ENCODE measurements at regions not wholly inside any gene's neighbourhood (a gene's known extent, or its start where the extent isn't known, plus 50 kb on each side); places are given as distances from the start of the nearest gene placed in this dataset.

DNA sequence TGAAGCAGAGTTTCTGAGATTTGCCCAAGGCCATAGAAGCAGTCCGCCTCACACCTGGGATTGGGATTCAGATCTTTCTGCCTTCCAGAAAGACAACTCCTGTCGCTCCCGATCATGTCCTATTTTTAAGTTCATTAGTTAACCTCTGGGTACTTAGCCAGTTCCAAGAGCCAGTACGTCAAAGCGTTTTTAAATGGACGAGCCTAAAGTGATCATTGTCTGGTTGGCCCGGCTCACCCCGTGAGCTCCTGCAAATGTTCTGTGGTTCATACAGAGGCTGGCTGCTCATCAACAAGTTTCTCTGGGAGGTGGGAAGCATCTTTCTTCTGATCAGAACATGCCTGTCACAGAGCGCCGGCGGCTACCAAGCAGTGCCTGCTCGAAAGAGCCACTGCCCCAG is 554.5 kb upstream of the WWC1 start:
- TF ChIP-seq EZH2 (IDR thresholded peaks at IDR 0.05; ENCODE audit: borderline replicate concordance, insufficient read depth, low read length, poor library complexity, severe bottlenecking), result no peak
- no peak for TF ChIP-seq RAD21 (conservative IDR thresholded peaks at IDR 0.05)
- TF ChIP-seq, protein P1, sequence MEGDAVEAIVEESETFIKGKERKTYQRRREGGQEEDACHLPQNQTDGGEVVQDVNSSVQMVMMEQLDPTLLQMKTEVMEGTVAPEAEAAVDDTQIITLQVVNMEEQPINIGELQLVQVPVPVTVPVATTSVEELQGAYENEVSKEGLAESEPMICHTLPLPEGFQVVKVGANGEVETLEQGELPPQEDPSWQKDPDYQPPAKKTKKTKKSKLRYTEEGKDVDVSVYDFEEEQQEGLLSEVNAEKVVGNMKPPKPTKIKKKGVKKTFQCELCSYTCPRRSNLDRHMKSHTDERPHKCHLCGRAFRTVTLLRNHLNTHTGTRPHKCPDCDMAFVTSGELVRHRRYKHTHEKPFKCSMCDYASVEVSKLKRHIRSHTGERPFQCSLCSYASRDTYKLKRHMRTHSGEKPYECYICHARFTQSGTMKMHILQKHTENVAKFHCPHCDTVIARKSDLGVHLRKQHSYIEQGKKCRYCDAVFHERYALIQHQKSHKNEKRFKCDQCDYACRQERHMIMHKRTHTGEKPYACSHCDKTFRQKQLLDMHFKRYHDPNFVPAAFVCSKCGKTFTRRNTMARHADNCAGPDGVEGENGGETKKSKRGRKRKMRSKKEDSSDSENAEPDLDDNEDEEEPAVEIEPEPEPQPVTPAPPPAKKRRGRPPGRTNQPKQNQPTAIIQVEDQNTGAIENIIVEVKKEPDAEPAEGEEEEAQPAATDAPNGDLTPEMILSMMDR (IDR thresholded peaks at IDR 0.05; ENCODE audit: poor library complexity, severe bottlenecking), result no peak
- TF ChIP-seq MXI1 (conservative IDR thresholded peaks at IDR 0.05; ENCODE audit: poor library complexity, severe bottlenecking), result no peak
- no peak for TF ChIP-seq TAF1 (IDR thresholded peaks at IDR 0.05; ENCODE audit: low read depth)
- no peak for TF ChIP-seq POLR2AphosphoS5 (IDR thresholded peaks at IDR 0.05)
- no peak overlapping the region for H3K4me2 ChIP-seq (ENCODE audit: low read length)
- H2AFZ ChIP-seq (ENCODE audit: low read depth, low read length), result no peak overlapping the region
- H3K9ac ChIP-seq (ENCODE audit: low read length), result no peak overlapping the region
- no peaks in the 10 kb centered on the region for H3K27me3 ChIP-seq (ENCODE audit: insufficient read depth, low read depth, low read length)
- no peaks in the 10 kb centered on the region for H3K36me3 ChIP-seq (ENCODE audit: insufficient read depth, low read length)
- H3K79me2 ChIP-seq (replicated peaks; ENCODE audit: insufficient read depth, low read length), result no peaks in the 10 kb centered on the region
- no peaks in the 10 kb centered on the region for H3K9me2 ChIP-seq (ENCODE audit: insufficient read depth, low read length)
- H3K4me3 ChIP-seq (ENCODE audit: low read length), result no peak overlapping the region
- H3K27ac ChIP-seq (ENCODE audit: low read length), result no peak overlapping the region
- no peaks in the 10 kb centered on the region for H3K9me3 ChIP-seq (ENCODE audit: low read length)
- no peaks in the 10 kb centered on the region for H4K20me1 ChIP-seq (ENCODE audit: insufficient read depth)
- H3F3A ChIP-seq (ENCODE audit: insufficient read depth, low read length, poor library complexity, severe bottlenecking), result no peaks in the 10 kb centered on the region

DNA sequence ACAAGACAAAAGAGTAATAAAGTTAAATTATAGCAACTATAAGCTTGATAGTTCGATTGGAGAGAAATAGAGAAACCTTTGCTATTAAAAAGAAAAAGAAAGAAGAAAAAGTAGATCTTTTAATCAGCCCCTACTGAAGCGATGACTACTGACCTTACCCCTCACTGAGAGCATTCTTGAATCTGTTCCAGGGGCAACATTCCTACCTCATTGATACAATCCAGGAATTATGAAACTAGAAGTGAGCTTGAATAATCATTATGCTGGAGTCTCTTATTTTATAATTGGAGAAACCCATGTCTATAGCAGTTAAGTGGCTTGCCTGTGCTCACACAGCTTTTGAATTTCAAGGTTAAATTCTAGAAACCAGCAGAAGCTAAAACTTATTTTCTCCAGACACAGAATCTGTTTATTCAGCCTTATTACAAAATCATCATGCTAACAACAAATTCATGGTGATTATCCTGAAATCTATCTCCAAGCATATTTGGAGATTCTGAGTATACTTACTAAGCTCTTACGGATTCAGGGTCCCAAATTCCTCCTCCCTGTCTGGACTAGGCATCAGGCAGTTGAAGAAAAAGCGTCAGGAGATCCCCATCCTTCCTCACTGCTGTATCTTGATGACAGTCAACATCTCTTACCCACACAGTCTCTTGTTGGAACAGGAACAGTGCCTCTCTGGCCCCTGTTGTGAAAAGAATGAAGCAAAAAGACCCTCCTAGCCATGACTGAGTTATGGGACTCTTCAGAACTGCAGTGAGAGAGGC is 547.6 kb upstream of the WWC1 start:
- Histone ChIP-seq H3K27me3 (ENCODE audit: insufficient read depth, low read depth, low read length) (no peaks in the 10 kb centered on the region), H3F3A (ENCODE audit: insufficient read depth, low read length, poor library complexity, severe bottlenecking) (no peaks in the 10 kb centered on the region), H3K9ac (ENCODE audit: low read length) (no peak overlapping the region), H3K4me2 (ENCODE audit: low read length) (no peak overlapping the region), H3K79me2 (replicated peaks; ENCODE audit: insufficient read depth, low read length) (no peaks in the 10 kb centered on the region), H3K9me3 (ENCODE audit: low read length) (no peaks in the 10 kb centered on the region), H3K36me3 (ENCODE audit: insufficient read depth, low read length) (no peaks in the 10 kb centered on the region), H3K27ac (ENCODE audit: low read length) (no peak overlapping the region), H2AFZ (ENCODE audit: low read depth, low read length) (no peak overlapping the region), H4K20me1 (ENCODE audit: insufficient read depth) (no peaks in the 10 kb centered on the region), H3K4me3 (ENCODE audit: low read length) (no peak overlapping the region), H3K9me2 (ENCODE audit: insufficient read depth, low read length) (no peaks in the 10 kb centered on the region)
- TF ChIP-seq RAD21 (conservative IDR thresholded peaks at IDR 0.05), result no peak
- TF ChIP-seq EP300 (conservative IDR thresholded peaks at IDR 0.05; ENCODE audit: poor library complexity, severe bottlenecking), result no peak
- TF ChIP-seq SMC3 (conservative IDR thresholded peaks at IDR 0.05; ENCODE audit: poor library complexity), result no peak
- no peak for TF ChIP-seq MXI1 (conservative IDR thresholded peaks at IDR 0.05; ENCODE audit: poor library complexity, severe bottlenecking)
- TF ChIP-seq, protein P2, sequence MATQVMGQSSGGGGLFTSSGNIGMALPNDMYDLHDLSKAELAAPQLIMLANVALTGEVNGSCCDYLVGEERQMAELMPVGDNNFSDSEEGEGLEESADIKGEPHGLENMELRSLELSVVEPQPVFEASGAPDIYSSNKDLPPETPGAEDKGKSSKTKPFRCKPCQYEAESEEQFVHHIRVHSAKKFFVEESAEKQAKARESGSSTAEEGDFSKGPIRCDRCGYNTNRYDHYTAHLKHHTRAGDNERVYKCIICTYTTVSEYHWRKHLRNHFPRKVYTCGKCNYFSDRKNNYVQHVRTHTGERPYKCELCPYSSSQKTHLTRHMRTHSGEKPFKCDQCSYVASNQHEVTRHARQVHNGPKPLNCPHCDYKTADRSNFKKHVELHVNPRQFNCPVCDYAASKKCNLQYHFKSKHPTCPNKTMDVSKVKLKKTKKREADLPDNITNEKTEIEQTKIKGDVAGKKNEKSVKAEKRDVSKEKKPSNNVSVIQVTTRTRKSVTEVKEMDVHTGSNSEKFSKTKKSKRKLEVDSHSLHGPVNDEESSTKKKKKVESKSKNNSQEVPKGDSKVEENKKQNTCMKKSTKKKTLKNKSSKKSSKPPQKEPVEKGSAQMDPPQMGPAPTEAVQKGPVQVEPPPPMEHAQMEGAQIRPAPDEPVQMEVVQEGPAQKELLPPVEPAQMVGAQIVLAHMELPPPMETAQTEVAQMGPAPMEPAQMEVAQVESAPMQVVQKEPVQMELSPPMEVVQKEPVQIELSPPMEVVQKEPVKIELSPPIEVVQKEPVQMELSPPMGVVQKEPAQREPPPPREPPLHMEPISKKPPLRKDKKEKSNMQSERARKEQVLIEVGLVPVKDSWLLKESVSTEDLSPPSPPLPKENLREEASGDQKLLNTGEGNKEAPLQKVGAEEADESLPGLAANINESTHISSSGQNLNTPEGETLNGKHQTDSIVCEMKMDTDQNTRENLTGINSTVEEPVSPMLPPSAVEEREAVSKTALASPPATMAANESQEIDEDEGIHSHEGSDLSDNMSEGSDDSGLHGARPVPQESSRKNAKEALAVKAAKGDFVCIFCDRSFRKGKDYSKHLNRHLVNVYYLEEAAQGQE (IDR thresholded peaks at IDR 0.05; ENCODE audit: borderline replicate concordance), result no peak
- no peak for TF ChIP-seq TAF1 (IDR thresholded peaks at IDR 0.05; ENCODE audit: low read depth)
- no peak for TF ChIP-seq POLR2AphosphoS5 (IDR thresholded peaks at IDR 0.05)
- no peak for TF ChIP-seq EZH2 (IDR thresholded peaks at IDR 0.05; ENCODE audit: borderline replicate concordance, insufficient read depth, low read length, poor library complexity, severe bottlenecking)
- TF ChIP-seq, protein P1 (IDR thresholded peaks at IDR 0.05; ENCODE audit: poor library complexity, severe bottlenecking), result no peak
